Left renal pelvis (tissue), 4 donors: ENCODE measurements at regions not wholly inside any gene's neighbourhood (a gene's known extent, or its start where the extent isn't known, plus 50 kb on each side); places are given as distances from the start of the nearest gene placed in this dataset.

Source experiments
- DNase-seq, 4 donors: peaks; one replicate each; pipeline ENCODE4 v3.0.0-alpha.2; 2013; ENCODE audit warnings: low read depth in 4 of 4, low spot score in 3 of 4

DNA sequence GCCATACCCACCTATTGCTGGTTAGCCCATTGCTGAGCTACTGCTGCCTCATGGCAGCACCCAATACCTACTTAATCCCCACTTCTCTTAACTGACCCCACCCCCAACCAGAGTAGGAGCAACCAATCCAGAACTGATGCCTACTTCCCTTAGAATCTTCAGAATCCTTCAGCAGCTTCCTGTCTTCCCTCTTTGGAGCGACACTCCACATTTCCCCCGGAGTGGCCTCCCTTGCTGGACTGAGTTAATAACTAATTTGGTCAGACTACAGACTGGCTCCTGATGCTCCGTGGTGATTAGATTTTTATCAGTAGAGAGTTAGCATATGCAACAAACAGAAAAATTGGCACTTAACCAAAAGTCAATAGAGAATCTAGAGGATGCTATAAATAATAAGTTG lies 51.2 kb upstream of the UBR2 start:
- DNase-seq = no peak

DNA sequence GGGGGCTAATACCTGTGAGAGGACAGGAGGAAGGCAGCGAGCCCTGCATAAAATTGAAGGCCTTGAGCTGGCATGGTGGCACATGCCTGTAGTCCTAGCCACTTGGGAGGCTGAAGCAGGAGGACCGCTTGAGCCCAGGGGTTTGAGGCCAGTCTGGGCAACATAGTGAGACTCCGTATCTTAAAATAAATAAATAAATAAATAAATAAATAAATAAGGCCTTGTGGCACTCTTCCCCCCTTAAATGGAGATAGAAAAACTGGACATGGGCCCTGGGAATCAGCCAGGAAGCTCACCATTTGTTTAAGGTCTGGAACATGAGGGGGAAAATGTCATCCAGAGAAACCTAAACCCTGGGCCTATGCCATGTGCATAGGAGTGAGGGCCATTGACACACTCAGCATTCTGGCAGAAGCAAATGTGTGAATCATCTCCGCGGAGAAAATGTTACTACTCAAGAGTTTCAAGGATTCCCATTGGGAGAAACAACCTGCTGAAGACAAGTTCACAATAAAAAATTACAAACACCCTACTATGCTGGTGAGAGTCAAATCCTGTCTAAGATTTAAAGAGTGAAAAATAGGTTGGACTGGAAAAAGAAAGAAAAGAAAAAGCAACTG lies 51.9 kb upstream of the UBR2 start:
- DNase-seq = no peak

DNA sequence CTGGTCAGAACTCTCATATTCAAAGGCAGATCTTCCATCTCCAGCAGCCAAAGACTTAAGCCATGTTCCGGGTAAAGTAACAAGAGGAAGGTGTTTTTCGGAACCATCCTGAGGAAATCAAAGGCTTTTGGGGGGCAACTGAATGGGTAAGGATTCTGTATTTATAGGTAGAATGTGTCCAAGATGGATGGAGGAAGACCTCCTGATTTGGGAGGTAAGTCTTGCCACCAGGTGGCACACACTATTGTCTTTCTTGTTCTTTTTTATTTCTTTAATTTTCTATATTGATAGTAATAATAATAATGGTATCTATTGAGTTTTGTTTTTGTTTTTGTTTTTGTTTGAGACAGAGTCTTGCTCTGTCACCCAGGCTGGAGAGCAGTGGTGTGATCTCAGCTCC lies 53.0 kb upstream of the UBR2 start:
- no peak for DNase-seq

DNA sequence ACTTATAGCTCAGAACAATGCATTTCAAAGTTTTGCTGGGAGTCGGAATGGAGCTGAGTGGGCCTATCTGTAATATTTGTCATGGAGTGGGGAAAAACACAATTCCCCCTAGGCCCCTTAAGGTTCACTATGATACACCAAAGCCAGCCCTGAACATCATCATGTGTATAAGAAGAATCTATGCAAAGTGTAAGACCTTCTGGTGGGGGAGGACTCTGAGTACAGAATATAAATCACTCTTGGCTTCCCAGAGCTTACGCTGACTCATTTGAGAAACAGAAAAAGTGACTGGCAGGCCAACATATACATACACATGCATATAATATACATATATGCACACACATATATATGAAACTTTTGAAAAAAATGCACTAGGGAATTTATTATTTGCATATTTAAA lies 54.1 kb upstream of the UBR2 start:
- DNase-seq = no peak

DNA sequence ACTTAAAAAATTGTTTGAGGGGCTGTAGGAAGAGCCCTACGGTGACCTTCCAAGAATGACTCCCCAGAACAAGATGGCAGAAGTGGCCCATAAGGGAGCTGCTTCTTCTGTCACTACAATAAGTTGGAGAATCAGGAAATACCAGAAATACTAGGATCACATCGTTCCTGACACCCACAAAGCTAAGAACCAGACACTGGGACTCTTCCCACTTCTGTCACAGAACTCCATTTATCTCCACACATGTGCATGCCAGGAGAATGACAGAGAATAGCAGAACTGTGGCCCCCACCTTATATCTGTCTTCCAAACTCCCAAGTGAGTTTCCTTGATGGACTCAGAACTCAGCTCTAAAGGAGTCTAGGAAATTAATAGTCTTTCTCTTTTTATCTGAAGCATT lies 54.6 kb upstream of the UBR2 start:
- no peak for DNase-seq

DNA sequence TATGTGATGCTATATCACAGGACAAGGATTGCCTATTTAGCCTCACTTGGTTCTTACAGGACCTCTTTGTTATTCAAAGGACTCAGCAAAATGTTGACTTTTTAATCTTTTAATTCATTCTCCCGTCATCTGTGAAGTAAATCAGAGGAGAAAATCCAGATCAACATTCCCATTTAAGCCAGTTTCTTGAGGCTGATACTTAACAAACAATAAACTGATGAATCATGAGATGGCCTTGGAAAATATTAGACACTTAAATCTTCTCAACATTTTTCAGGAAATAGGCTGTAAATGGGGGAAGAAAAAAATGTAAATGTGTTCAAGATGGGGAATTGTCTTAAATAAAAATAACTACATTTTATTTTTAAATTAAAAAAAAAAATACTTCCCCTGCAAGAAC lies 55.9 kb upstream of the UBR2 start:
- DNase-seq = peak in 2 of 4 donors; percentile 37 to 39

DNA sequence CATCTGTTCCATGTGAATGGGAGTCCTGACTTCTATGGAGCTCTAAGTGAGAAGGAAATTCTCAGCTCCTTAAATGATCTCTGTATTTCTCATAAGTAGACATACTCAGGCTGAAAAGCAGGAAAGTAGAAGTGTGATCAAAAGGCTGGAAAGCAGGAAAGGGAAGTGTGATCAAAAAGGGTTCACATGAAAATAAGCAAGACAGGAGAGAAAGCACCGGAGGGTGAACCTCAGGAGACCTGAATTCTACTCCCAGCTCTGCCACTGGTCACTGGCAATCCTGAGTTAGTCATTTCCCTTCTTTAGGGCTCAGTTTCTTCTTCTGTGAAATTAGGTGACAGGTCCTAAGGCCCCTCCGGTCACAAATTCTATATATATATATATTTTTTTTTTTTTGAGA lies 55.5 kb upstream of the TRERF1 start:
- no peak for DNase-seq

DNA sequence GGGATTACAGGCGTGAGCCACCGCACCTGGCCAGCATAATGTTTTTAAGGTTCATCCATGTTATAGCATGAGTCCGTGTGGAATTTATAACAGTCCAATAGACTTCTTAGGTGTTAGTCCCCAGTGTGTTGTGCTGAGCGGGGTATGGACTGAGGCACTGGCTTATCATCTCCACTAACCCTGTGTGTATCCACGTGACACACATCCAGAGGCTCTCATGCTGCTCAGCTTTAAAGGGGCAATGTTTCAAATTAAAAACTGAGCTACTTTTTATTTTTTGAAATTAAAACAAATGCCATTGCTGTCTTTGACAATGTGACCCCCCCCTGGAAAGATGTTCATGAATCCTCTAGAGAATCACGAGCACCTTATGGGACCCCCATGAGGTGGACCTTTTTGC lies 54.3 kb upstream of the TRERF1 start:
- DNase-seq = no peak

DNA sequence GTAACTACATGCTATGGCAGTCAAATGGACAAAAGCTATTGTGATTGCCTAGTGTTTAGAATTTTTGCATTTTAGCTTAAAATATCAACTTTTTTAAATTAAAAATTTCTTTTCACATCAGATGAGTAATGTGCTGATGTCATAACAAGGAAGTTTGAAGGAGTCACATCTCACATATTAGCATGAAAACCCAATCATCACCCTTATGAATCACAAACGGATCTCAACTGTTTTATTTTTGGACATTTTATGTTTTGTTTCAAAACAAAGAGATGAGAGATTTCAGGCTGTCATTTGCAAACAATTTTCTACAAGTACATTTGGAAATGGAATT lies 53.6 kb upstream of the TRERF1 start:
- no peak for DNase-seq

DNA sequence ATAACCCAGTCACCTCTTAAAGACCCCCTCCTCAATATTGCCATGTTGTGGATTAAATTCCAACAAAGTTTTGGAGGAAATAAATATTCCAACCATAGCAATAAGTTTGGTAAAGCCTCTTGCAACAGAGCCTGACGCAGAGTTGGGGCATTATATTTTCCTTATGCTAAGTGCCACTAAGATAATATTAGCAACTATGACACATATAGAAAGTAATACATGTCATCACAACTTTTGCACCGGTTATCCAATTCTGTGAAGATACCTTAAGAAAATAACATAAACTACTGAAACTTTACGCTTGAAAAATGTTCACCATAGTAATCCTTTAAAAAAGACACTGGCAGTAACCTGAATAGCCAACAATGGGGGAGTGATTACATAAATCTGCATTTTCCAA lies 52.2 kb upstream of the TRERF1 start:
- DNase-seq = no peak

DNA sequence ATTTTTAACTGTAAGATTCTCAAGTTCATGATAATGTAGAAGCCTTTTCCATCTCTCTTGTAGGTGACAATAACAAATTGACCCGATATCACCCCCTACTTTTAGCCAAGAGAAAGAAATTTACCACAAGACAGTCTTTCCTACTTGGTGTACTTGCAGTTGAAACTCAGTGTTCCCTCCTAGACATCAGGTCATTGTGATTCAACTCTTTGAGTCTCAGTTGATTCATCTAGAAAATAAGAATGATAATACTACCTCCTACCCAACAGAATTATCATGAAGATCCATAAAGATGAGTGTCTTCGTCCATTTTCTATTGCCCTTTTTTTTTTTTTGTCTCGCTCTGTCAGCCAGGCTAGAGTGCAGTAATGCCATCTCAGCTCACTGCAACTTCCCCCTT lies 51.3 kb upstream of the TRERF1 start:
- no peak for DNase-seq

DNA sequence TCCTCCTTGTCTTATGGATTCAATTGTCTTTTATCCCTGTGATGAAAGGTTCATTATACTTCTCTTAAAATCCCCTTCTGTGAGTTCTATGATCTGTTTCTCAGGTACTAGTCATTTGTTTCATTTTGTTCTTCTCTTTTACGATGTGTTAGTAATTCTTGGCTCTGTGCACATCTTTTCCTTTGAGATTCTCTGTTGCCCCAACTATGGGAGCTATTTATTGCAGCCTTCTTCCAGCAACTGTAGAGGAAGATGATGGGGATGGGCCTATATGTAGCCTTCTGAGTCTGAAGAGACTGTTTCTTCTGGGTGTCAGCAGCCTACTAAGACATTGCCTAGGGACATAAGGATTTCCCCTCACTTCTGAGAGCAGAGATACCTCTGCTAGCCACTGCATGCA lies 50.4 kb upstream of the TRERF1 start:
- DNase-seq = no peak
